GM12872 (cell line): ENCODE measurements at regions not wholly inside any gene's neighbourhood (a gene's known extent, or its start where the extent isn't known, plus 50 kb on each side); places are given as distances from the start of the nearest gene placed in this dataset.

ENCODE experiments used
- TF ChIP-seq, protein P1 (sequence below): IDR thresholded peaks from 3 replicates; pipeline ENCODE4 v1.5.1; 2011; ENCODE audit warnings: low read depth, mild to moderate bottlenecking, low read length, moderate library complexity; ENCODE audit not compliant: insufficient read depth

- TF ChIP-seq, protein P1, sequence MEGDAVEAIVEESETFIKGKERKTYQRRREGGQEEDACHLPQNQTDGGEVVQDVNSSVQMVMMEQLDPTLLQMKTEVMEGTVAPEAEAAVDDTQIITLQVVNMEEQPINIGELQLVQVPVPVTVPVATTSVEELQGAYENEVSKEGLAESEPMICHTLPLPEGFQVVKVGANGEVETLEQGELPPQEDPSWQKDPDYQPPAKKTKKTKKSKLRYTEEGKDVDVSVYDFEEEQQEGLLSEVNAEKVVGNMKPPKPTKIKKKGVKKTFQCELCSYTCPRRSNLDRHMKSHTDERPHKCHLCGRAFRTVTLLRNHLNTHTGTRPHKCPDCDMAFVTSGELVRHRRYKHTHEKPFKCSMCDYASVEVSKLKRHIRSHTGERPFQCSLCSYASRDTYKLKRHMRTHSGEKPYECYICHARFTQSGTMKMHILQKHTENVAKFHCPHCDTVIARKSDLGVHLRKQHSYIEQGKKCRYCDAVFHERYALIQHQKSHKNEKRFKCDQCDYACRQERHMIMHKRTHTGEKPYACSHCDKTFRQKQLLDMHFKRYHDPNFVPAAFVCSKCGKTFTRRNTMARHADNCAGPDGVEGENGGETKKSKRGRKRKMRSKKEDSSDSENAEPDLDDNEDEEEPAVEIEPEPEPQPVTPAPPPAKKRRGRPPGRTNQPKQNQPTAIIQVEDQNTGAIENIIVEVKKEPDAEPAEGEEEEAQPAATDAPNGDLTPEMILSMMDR: no peak
Measured at GRCh38 chr6:145546265-145546664, 189.1 kb downstream of the EPM2A start.

GRCh38 chr6:145547594-145548335, 187.6 kb downstream of the EPM2A start:
- TF ChIP-seq, protein P1: no peak

GRCh38 chr6:145548933-145549648, 186.2 kb downstream of the EPM2A start:
- TF ChIP-seq, protein P1: no peak

DNA sequence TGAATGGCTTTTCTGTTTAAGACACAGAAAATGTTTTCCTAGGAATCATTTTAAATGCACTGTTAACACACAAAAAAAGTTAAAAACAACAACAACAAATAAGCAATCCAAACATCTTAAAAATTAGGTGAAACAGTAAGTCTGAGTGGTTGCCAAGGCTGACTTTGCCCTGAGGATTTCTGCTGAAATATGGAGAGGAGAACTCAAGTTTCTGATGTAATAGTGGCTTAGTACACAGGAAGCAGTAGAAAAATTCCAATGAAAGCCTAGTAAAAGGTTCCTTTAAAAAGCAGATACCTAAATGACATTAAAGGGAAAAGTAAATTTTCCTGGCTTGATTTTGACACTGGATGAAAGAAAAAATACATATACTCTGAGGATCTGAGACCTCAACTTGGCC, 184.2 kb downstream of the EPM2A start:
- TF ChIP-seq, protein P1: no peak

- TF ChIP-seq, protein P1: no peak
Measured at GRCh38 chr6:145555084-145555483, 180.2 kb downstream of the EPM2A start.

DNA sequence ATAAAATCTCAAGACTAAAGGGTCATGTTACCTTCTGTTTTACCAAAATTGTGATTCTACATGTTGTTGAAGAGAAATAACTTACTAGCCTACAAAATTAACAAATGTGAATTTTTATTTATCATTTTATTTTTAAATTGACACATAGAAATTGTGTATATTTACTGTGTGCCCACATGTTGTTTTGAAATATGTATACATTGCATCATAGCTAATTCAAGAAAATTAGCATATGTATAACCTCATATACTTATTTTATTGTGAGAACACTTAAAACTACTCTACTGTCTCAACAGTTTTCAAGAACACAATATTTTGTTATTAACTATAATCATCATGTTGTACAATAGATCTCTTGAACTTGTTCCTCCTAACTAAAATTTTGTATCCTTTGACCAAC, 177.8 kb downstream of the EPM2A start:
- TF ChIP-seq, protein P1: no peak

GRCh38 chr6:145559836-145560235, 175.5 kb downstream of the EPM2A start:
- TF ChIP-seq, protein P1: no peak
